Adrenal gland (tissue), 5 donors: ENCODE measurements at regions not wholly inside any gene's neighbourhood (a gene's known extent, or its start where the extent isn't known, plus 50 kb on each side); places are given as distances from the start of the nearest gene placed in this dataset.

Experiments
- POLR2A ChIP-seq, 2 donors: fragments of 450-650 bp; IDR thresholded peaks; one replicate each; pipeline ENCODE4 v1.6.1; 2017; ENCODE audit warnings: antibody characterized with exemption in 2 of 2, mild to moderate bottlenecking in 2 of 2, moderate library complexity in 1 of 2
- TF ChIP-seq, protein P1 (sequence below), 6 experiments: fragments of 450-650 bp in 4 of 6; fragments of 200-600 bp in 2 of 6; sonication (generic) in 1 of 6; IDR thresholded peaks; 1 replicate in 5 of 6; 2 replicates in 1 of 6; pipeline versions ENCODE4 v1.5.1 to v1.8.0; 2016 to 2021; ENCODE audit warnings: antibody characterized with exemption in 6 of 6, mild to moderate bottlenecking in 2 of 6, moderate library complexity in 1 of 6
- donor health status: DM: no; HTN: no; CAD: no.

DNA sequence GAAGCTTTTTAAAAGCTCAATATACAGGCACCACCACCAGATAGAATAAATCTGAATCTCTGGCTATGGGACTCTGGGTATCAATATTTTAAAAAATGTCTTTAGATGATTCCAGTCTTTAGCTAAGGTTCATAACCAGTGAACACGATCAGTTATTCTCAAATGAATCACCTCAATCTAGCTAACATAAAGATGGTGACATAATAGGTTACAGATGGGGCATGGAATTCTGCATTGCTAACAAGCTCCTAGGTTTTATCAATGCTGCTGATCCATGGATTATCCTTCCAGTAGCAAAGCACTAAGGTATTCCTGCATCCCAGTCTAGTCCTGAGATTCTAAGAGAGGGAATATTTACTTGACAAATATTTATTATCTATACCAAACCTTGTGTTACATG, 415.5 kb upstream of the CDH11 start:
- TF ChIP-seq, protein P1, sequence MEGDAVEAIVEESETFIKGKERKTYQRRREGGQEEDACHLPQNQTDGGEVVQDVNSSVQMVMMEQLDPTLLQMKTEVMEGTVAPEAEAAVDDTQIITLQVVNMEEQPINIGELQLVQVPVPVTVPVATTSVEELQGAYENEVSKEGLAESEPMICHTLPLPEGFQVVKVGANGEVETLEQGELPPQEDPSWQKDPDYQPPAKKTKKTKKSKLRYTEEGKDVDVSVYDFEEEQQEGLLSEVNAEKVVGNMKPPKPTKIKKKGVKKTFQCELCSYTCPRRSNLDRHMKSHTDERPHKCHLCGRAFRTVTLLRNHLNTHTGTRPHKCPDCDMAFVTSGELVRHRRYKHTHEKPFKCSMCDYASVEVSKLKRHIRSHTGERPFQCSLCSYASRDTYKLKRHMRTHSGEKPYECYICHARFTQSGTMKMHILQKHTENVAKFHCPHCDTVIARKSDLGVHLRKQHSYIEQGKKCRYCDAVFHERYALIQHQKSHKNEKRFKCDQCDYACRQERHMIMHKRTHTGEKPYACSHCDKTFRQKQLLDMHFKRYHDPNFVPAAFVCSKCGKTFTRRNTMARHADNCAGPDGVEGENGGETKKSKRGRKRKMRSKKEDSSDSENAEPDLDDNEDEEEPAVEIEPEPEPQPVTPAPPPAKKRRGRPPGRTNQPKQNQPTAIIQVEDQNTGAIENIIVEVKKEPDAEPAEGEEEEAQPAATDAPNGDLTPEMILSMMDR (IDR thresholded peaks at IDR 0.05): no peak
- no peak for TF ChIP-seq POLR2A (IDR thresholded peaks at IDR 0.05)
